ENCODE measurements at regions not wholly inside any gene's neighbourhood (a gene's known extent, or its start where the extent isn't known, plus 50 kb on each side); places are given as distances from the start of the nearest gene placed in this dataset.
"Not testable (repeated sequence)": the region's sequence is repeated elsewhere in the genome, so short reads cannot be mapped to it uniquely, and the experiment has no call there.

DNA sequence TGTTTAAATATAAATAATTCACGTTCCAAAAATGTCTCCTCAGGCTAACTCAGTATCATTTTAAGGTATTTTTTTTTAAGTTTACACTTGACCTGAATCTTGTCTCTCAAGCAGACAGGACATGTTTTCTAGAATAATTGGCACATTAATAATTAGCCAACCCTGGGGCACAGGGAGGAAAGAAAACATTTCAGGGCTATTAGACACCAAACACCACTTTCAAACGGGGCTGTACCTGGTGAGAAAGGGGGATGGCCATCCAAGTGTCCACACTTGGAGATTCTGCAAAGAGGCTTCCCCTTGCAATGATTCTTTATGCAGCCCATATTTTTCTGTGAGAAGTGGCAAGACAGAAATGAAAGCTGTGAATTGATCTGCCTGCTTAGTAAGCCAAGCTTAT, 560.8 kb downstream of the CD109 start:
- H3K27me3 Mint-ChIP-seq (ENCODE audit: low read depth, unreplicated experiment) = no peaks in the 10 kb centered on the region
- no peaks in the 10 kb centered on the region for H3K36me3 Mint-ChIP-seq (ENCODE audit: low read depth, unreplicated experiment)
- Histone ChIP-seq H3K27me3 (ENCODE audit: insufficient read depth, low read length) (no peaks in the 10 kb centered on the region), H3K9ac (ENCODE audit: low read length) (no peak overlapping the region), H3K4me2 (ENCODE audit: low read length) (no peak overlapping the region), H3K27ac (ENCODE audit: low read depth, low read length) (no peak overlapping the region), H3K79me2 (ENCODE audit: insufficient read depth, low read length) (no peaks in the 10 kb centered on the region), H4K20me1 (ENCODE audit: insufficient read depth, low read length) (no peaks in the 10 kb centered on the region), H2AFZ (ENCODE audit: low read depth, low read length) (no peak overlapping the region), H3K4me1 (ENCODE audit: insufficient read depth, low read length) (no peaks in the 10 kb centered on the region), H3K36me3 (ENCODE audit: insufficient read depth, low read length) (no peaks in the 10 kb centered on the region), H3K4me3 (ENCODE audit: insufficient read depth, low read depth, low read length) (no peak overlapping the region), H3K9me3 (ENCODE audit: insufficient read depth, low read depth, low read length) (no peaks in the 10 kb centered on the region)
- H3K27ac Mint-ChIP-seq (ENCODE audit: unreplicated experiment) = no peak overlapping the region
- H3K4me3 Mint-ChIP-seq (ENCODE audit: unreplicated experiment) = no peak overlapping the region
- TF ChIP-seq EZH2 (IDR thresholded peaks at IDR 0.05; ENCODE audit: insufficient read depth, low read length) = no peak
- H3K9me3 Mint-ChIP-seq (ENCODE audit: unreplicated experiment) = peaks cover 6% of the 10 kb centered on the region
- H3K4me1 Mint-ChIP-seq (ENCODE audit: low read depth, unreplicated experiment) = no peaks in the 10 kb centered on the region
- no peak for FAIRE-seq
- no peak for DNase-seq (ENCODE audit: low read depth)

DNA sequence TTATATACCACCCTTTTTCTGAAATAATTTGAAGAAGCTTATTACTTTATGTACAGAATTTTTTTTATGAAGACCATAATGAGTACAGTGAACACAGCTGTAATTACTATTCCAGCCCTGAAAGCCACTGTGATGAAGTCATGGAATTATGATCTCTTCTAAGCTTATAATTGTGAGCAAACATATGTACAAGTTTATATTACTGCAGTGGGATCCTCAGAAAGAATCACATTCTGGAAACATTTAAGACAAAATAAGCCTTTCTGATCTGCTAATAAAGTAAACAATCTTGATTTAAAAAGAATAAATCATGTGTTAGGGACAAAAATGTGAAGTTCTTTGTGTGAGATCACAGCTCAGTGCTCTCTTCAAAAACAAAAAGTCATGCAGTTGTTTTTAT, 560.4 kb downstream of the CD109 start:
- DNase-seq (ENCODE audit: low read depth) (no peak), FAIRE-seq (no peak)
- no peaks in the 10 kb centered on the region for H3K4me1 ChIP-seq (ENCODE audit: insufficient read depth, low read length)
- no peaks in the 10 kb centered on the region for H3K27me3 ChIP-seq (ENCODE audit: insufficient read depth, low read length)
- H3K27ac ChIP-seq (ENCODE audit: low read depth, low read length) = no peak overlapping the region
- no peaks in the 10 kb centered on the region for H4K20me1 ChIP-seq (ENCODE audit: insufficient read depth, low read length)
- H3K36me3 ChIP-seq (ENCODE audit: insufficient read depth, low read length) = no peaks in the 10 kb centered on the region
- no peak overlapping the region for H2AFZ ChIP-seq (ENCODE audit: low read depth, low read length)
- peaks cover 6% of the 10 kb centered on the region for H3K9me3 Mint-ChIP-seq (ENCODE audit: unreplicated experiment)
- no peak overlapping the region for H3K27ac Mint-ChIP-seq (ENCODE audit: unreplicated experiment)
- no peak for TF ChIP-seq EZH2 (IDR thresholded peaks at IDR 0.05; ENCODE audit: insufficient read depth, low read length)
- TF ChIP-seq, protein P1, sequence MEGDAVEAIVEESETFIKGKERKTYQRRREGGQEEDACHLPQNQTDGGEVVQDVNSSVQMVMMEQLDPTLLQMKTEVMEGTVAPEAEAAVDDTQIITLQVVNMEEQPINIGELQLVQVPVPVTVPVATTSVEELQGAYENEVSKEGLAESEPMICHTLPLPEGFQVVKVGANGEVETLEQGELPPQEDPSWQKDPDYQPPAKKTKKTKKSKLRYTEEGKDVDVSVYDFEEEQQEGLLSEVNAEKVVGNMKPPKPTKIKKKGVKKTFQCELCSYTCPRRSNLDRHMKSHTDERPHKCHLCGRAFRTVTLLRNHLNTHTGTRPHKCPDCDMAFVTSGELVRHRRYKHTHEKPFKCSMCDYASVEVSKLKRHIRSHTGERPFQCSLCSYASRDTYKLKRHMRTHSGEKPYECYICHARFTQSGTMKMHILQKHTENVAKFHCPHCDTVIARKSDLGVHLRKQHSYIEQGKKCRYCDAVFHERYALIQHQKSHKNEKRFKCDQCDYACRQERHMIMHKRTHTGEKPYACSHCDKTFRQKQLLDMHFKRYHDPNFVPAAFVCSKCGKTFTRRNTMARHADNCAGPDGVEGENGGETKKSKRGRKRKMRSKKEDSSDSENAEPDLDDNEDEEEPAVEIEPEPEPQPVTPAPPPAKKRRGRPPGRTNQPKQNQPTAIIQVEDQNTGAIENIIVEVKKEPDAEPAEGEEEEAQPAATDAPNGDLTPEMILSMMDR (IDR thresholded peaks at IDR 0.05; ENCODE audit: insufficient read depth, low read depth, low read length) = no peak
- no peak overlapping the region for H3K4me3 ChIP-seq (ENCODE audit: insufficient read depth, low read depth, low read length)
- no peak overlapping the region for H3K4me3 Mint-ChIP-seq (ENCODE audit: unreplicated experiment)
- H3K36me3 Mint-ChIP-seq (ENCODE audit: low read depth, unreplicated experiment) = no peaks in the 10 kb centered on the region
- no peak overlapping the region for H3K4me2 ChIP-seq (ENCODE audit: low read length)
- no peaks in the 10 kb centered on the region for H3K27me3 Mint-ChIP-seq (ENCODE audit: low read depth, unreplicated experiment)
- no peaks in the 10 kb centered on the region for H3K9me3 ChIP-seq (ENCODE audit: insufficient read depth, low read depth, low read length)
- H3K9ac ChIP-seq (ENCODE audit: low read length) = no peak overlapping the region
- no peaks in the 10 kb centered on the region for H3K79me2 ChIP-seq (ENCODE audit: insufficient read depth, low read length)
- H3K4me1 Mint-ChIP-seq (ENCODE audit: low read depth, unreplicated experiment) = no peaks in the 10 kb centered on the region

GRCh38 chr6:74255007-74255406, 559.0 kb downstream of the CD109 start:
- not testable (repeated sequence) for H3K27me3 ChIP-seq (ENCODE audit: insufficient read depth, low read length); H3K9me3 ChIP-seq (ENCODE audit: insufficient read depth, low read depth, low read length); H3K36me3 ChIP-seq (ENCODE audit: insufficient read depth, low read length); FAIRE-seq; H3K27me3 Mint-ChIP-seq (ENCODE audit: low read depth, unreplicated experiment); H4K20me1 ChIP-seq (ENCODE audit: insufficient read depth, low read length); H3K4me3 ChIP-seq (ENCODE audit: insufficient read depth, low read depth, low read length); H3K9me3 Mint-ChIP-seq (ENCODE audit: unreplicated experiment); H3K4me2 ChIP-seq (ENCODE audit: low read length); H3K4me1 ChIP-seq (ENCODE audit: insufficient read depth, low read length); H3K4me3 Mint-ChIP-seq (ENCODE audit: unreplicated experiment); H3K27ac ChIP-seq (ENCODE audit: low read depth, low read length); H3K4me1 Mint-ChIP-seq (ENCODE audit: low read depth, unreplicated experiment); H3K27ac Mint-ChIP-seq (ENCODE audit: unreplicated experiment); DNase-seq (ENCODE audit: low read depth); H3K79me2 ChIP-seq (ENCODE audit: insufficient read depth, low read length); H3K36me3 Mint-ChIP-seq (ENCODE audit: low read depth, unreplicated experiment); H2AFZ ChIP-seq (ENCODE audit: low read depth, low read length); H3K9ac ChIP-seq (ENCODE audit: low read length)

DNA sequence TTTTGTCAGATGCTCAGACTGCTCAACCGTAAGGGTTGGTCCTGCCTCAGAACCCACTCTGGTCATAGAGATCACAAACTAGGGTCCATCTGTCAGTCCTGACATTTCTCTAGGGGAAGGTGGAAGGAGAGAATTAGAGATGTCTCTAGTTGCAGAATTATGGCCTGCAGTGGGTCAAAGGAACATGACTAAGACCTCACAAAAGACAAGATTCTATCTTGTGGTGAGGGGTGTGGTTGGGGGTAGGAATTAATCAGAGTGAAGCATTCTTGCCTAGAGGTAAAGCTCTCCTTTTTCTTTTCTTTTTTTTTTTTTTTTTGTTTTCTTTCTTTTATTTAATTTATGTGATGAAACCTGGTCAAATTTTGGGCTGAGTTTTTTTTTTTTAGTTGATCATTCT, 558.1 kb downstream of the CD109 start:
- not testable (repeated sequence) for FAIRE-seq; H3K36me3 ChIP-seq (ENCODE audit: insufficient read depth, low read length); H3K9me3 ChIP-seq (ENCODE audit: insufficient read depth, low read depth, low read length); H3K9me3 Mint-ChIP-seq (ENCODE audit: unreplicated experiment); H3K27ac ChIP-seq (ENCODE audit: low read depth, low read length); H4K20me1 ChIP-seq (ENCODE audit: insufficient read depth, low read length); H3K4me1 ChIP-seq (ENCODE audit: insufficient read depth, low read length); H3K4me1 Mint-ChIP-seq (ENCODE audit: low read depth, unreplicated experiment); DNase-seq (ENCODE audit: low read depth); H3K9ac ChIP-seq (ENCODE audit: low read length); H3K27me3 ChIP-seq (ENCODE audit: insufficient read depth, low read length); H3K4me3 Mint-ChIP-seq (ENCODE audit: unreplicated experiment); H3K27me3 Mint-ChIP-seq (ENCODE audit: low read depth, unreplicated experiment); H3K27ac Mint-ChIP-seq (ENCODE audit: unreplicated experiment); H3K36me3 Mint-ChIP-seq (ENCODE audit: low read depth, unreplicated experiment); H2AFZ ChIP-seq (ENCODE audit: low read depth, low read length); H3K79me2 ChIP-seq (ENCODE audit: insufficient read depth, low read length); H3K4me3 ChIP-seq (ENCODE audit: insufficient read depth, low read depth, low read length); H3K4me2 ChIP-seq (ENCODE audit: low read length)

Measured in astrocyte (in vitro differentiated cells and primary cell).